Ovary (tissue), 3 donors: ENCODE measurements at regions not wholly inside any gene's neighbourhood (a gene's known extent, or its start where the extent isn't known, plus 50 kb on each side); places are given as distances from the start of the nearest gene placed in this dataset.

ENCODE experiments used
- CTCF ChIP-seq, 3 donors: fragments of 450-650 bp in 2 of 3; fragments of 200-600 bp in 1 of 3; IDR thresholded peaks; one replicate each; pipeline versions ENCODE4 v1.5.1 to v1.8.0; 2016 to 2022; ENCODE audit warnings: antibody characterized with exemption in 3 of 3, mild to moderate bottlenecking in 1 of 3
- EP300 ChIP-seq: sonication (generic); formaldehyde crosslinking; IDR thresholded peaks from one replicate; pipeline ENCODE4 v1.6.1; 2017; ENCODE audit warnings: antibody characterized with exemption
- POLR2A ChIP-seq: fragments of 450-650 bp; IDR thresholded peaks from one replicate; pipeline ENCODE4 v1.6.1; 2017; ENCODE audit warnings: antibody characterized with exemption, mild to moderate bottlenecking, moderate library complexity
- donor health status: DM: no; HTN: no; CAD: no.

- no peak for TF ChIP-seq CTCF (IDR thresholded peaks at IDR 0.05)
- no peak for TF ChIP-seq POLR2A
- no peak for TF ChIP-seq EP300
Measured at GRCh38 chr3:83890039-83890762, 1068.6 kb upstream of the CADM2 start.
